HEK293 (cell line): ENCODE measurements at regions not wholly inside any gene's neighbourhood (a gene's known extent, or its start where the extent isn't known, plus 50 kb on each side); places are given as distances from the start of the nearest gene placed in this dataset.

ENCODE experiments used
- YY1 ChIP-seq: fragments of 450-650 bp; formaldehyde crosslinking; IDR thresholded peaks from 2 replicates; pipeline ENCODE4 v1.5.1; 2018; ENCODE audit warnings: missing biosample characterization, missing genetic modification characterization
- ZNF138 ChIP-seq: fragments of 450-650 bp; formaldehyde crosslinking; IDR thresholded peaks from 2 replicates; pipeline ENCODE4 v1.5.1; 2016; ENCODE audit warnings: missing biosample characterization, missing genetic modification characterization, borderline replicate concordance
- TF ChIP-seq, protein P1 (sequence below): fragments of 450-650 bp; formaldehyde crosslinking; IDR thresholded peaks from 2 replicates; pipeline ENCODE4 v1.5.1; 2016; ENCODE audit warnings: missing biosample characterization, missing genetic modification characterization
- TF ChIP-seq, protein P2 (sequence below): fragments of 450-650 bp; formaldehyde crosslinking; IDR thresholded peaks from 2 replicates; pipeline ENCODE4 v1.5.1; 2017; ENCODE audit warnings: missing biosample characterization, missing genetic modification characterization
- TF ChIP-seq, protein P3 (sequence below): fragments of 450-650 bp; formaldehyde crosslinking; IDR thresholded peaks from 2 replicates; pipeline ENCODE4 v1.5.1; 2016; ENCODE audit warnings: missing biosample characterization, missing genetic modification characterization

DNA sequence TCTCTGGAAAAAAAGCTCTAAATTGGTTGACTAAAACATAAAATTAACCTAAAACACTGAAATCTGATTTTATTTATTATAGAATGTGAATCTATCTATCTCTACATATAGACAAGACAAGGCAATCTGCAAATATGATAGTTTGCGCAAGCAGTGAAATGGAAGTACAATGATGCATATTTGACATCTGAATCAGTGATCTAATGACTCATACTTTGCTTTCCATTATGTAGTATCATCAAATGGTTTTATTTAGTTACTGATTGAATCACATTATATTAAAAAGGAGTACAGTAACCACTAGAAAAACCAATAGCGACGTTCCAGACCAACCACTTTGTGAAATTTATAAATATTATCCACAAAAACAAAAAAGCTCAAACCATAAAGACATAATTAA lies 1969.3 kb downstream of the PCDH7 start:
- TF ChIP-seq ZNF138, result no peak
- TF ChIP-seq, protein P1, sequence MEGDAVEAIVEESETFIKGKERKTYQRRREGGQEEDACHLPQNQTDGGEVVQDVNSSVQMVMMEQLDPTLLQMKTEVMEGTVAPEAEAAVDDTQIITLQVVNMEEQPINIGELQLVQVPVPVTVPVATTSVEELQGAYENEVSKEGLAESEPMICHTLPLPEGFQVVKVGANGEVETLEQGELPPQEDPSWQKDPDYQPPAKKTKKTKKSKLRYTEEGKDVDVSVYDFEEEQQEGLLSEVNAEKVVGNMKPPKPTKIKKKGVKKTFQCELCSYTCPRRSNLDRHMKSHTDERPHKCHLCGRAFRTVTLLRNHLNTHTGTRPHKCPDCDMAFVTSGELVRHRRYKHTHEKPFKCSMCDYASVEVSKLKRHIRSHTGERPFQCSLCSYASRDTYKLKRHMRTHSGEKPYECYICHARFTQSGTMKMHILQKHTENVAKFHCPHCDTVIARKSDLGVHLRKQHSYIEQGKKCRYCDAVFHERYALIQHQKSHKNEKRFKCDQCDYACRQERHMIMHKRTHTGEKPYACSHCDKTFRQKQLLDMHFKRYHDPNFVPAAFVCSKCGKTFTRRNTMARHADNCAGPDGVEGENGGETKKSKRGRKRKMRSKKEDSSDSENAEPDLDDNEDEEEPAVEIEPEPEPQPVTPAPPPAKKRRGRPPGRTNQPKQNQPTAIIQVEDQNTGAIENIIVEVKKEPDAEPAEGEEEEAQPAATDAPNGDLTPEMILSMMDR, result no peak
- TF ChIP-seq YY1 (tag by site-specific recombination), result no peak
- TF ChIP-seq, protein P2, sequence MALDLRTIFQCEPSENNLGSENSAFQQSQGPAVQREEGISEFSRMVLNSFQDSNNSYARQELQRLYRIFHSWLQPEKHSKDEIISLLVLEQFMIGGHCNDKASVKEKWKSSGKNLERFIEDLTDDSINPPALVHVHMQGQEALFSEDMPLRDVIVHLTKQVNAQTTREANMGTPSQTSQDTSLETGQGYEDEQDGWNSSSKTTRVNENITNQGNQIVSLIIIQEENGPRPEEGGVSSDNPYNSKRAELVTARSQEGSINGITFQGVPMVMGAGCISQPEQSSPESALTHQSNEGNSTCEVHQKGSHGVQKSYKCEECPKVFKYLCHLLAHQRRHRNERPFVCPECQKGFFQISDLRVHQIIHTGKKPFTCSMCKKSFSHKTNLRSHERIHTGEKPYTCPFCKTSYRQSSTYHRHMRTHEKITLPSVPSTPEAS (tag by site-specific recombination), result no peak
- TF ChIP-seq, protein P3, sequence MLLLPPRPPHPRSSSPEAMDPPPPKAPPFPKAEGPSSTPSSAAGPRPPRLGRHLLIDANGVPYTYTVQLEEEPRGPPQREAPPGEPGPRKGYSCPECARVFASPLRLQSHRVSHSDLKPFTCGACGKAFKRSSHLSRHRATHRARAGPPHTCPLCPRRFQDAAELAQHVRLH (tag by site-specific recombination), result no peak
